Endothelial cell (in vitro differentiated cells): ENCODE measurements at regions not wholly inside any gene's neighbourhood (a gene's known extent, or its start where the extent isn't known, plus 50 kb on each side); places are given as distances from the start of the nearest gene placed in this dataset.

Experiments
- DNase-seq: peaks from one replicate; pipeline ENCODE4 v3.0.0; 2021; ENCODE audit warnings: low spot score
- H3K27ac Mint-ChIP-seq: one replicate; pipeline ENCODE4 v1.8.0; 2021; ENCODE audit warnings: mixed read lengths, inconsistent platforms; ENCODE audit not compliant: unreplicated experiment
- H3K27me3 Mint-ChIP-seq: one replicate; pipeline ENCODE4 v1.8.0; 2021; ENCODE audit warnings: mild to moderate bottlenecking, moderate library complexity, mixed read lengths, inconsistent platforms; ENCODE audit not compliant: unreplicated experiment
- H3K36me3 Mint-ChIP-seq: one replicate; pipeline ENCODE4 v1.8.0; 2021; ENCODE audit warnings: mild to moderate bottlenecking, low read depth, mixed read lengths, inconsistent platforms; ENCODE audit not compliant: unreplicated experiment
- H3K4me1 Mint-ChIP-seq: one replicate; pipeline ENCODE4 v1.8.0; 2021; ENCODE audit warnings: mild to moderate bottlenecking, mixed read lengths, inconsistent platforms; ENCODE audit not compliant: unreplicated experiment
- H3K4me3 Mint-ChIP-seq: one replicate; pipeline ENCODE4 v1.8.0; 2021; ENCODE audit warnings: mild to moderate bottlenecking, mixed read lengths, inconsistent platforms; ENCODE audit not compliant: unreplicated experiment
- H3K9me3 Mint-ChIP-seq: one replicate; pipeline ENCODE4 v1.8.0; 2021; ENCODE audit warnings: mixed read lengths, inconsistent platforms; ENCODE audit not compliant: unreplicated experiment
- CTCF ChIP-seq: fragments of 200-600 bp; sonication (generic); IDR thresholded peaks from one replicate; pipeline ENCODE4 v1.5.0; 2021; ENCODE audit warnings: antibody characterized with exemption; ENCODE audit not compliant: unreplicated experiment

GRCh38 chr2:228409493-228409892 is 228.0 kb upstream of the SPHKAP start:
- H3K4me3 Mint-ChIP-seq: no peak overlapping the region
- H3K4me1 Mint-ChIP-seq: no peaks in the 10 kb centered on the region
- TF ChIP-seq CTCF: no peak
- no peak for DNase-seq
- H3K36me3 Mint-ChIP-seq: no peaks in the 10 kb centered on the region
- H3K9me3 Mint-ChIP-seq: no peaks in the 10 kb centered on the region
- H3K27me3 Mint-ChIP-seq: no peaks in the 10 kb centered on the region
- H3K27ac Mint-ChIP-seq: no peak overlapping the region

GRCh38 chr2:228408529-228409227 is 227.2 kb upstream of the SPHKAP start:
- Mint-ChIP-seq H3K9me3 (no peaks in the 10 kb centered on the region), H3K4me3 (no peak overlapping the region), H3K27ac (no peak overlapping the region), H3K4me1 (no peaks in the 10 kb centered on the region), H3K27me3 (no peaks in the 10 kb centered on the region), H3K36me3 (no peaks in the 10 kb centered on the region)
- no peak for DNase-seq
- no peak for TF ChIP-seq CTCF

DNA sequence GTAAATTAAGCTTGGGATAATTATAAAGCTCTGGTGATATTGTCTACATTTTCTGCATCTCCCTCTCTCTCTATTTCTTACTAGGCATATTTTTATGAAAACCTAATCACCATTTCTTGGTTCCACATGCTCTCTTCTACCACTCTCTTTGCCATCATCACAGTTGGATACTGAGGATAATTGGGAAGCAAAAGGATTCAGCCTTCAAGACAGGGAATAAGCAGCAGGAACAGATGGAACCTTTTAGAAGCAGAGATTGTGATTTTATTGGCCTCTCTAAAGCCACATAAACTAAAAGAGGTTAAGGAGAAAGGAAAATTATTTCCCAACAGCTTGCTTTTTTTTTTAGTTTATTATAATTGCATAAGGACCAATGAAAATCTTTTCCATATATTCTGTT is 226.3 kb upstream of the SPHKAP start:
- H3K27me3 Mint-ChIP-seq: no peaks in the 10 kb centered on the region
- no peak overlapping the region for H3K27ac Mint-ChIP-seq
- TF ChIP-seq CTCF: no peak
- no peaks in the 10 kb centered on the region for H3K4me1 Mint-ChIP-seq
- H3K4me3 Mint-ChIP-seq: no peak overlapping the region
- H3K36me3 Mint-ChIP-seq: no peaks in the 10 kb centered on the region
- no peak for DNase-seq
- no peaks in the 10 kb centered on the region for H3K9me3 Mint-ChIP-seq

GRCh38 chr2:228401065-228401912 is 219.8 kb upstream of the SPHKAP start:
- H3K4me1 Mint-ChIP-seq: no peaks in the 10 kb centered on the region

More at GRCh38 chr2:228401065-228401912, 219.8 kb upstream of the SPHKAP start:
- no peaks in the 10 kb centered on the region for H3K36me3 Mint-ChIP-seq
- TF ChIP-seq CTCF: no peak
- H3K4me3 Mint-ChIP-seq: no peak overlapping the region
- peaks cover 6% of the 10 kb centered on the region for H3K9me3 Mint-ChIP-seq
- H3K27ac Mint-ChIP-seq: no peak overlapping the region
- no peak for DNase-seq
- H3K27me3 Mint-ChIP-seq: peaks cover 2% of the 10 kb centered on the region
